ENCODE measurements at regions not wholly inside any gene's neighbourhood (a gene's known extent, or its start where the extent isn't known, plus 50 kb on each side); places are given as distances from the start of the nearest gene placed in this dataset.

GRCh38 chr20:11437611-11438380 lies 479.9 kb upstream of the BTBD3 start:
- no peaks in the 10 kb centered on the region for H3K4me1 ChIP-seq (ENCODE audit: insufficient read depth, low read length)
- no peaks in the 10 kb centered on the region for H3K9me3 ChIP-seq (ENCODE audit: low read length)
- H3K27me3 ChIP-seq (ENCODE audit: control insufficient read depth in 1 of 2, insufficient read depth in 2 of 2, low read length in 2 of 2), result no peaks in the 10 kb centered on the region
- H3K4me3 ChIP-seq (ENCODE audit: low read depth in 1 of 2, low read length in 2 of 2), result no peak overlapping the region
- H3K36me3 ChIP-seq (ENCODE audit: insufficient read depth, low read length), result no peaks in the 10 kb centered on the region
- no peak overlapping the region for H3K9ac ChIP-seq (ENCODE audit: low read length)
- no peak overlapping the region for H3K27ac ChIP-seq (ENCODE audit: low read depth, low read length)

DNA sequence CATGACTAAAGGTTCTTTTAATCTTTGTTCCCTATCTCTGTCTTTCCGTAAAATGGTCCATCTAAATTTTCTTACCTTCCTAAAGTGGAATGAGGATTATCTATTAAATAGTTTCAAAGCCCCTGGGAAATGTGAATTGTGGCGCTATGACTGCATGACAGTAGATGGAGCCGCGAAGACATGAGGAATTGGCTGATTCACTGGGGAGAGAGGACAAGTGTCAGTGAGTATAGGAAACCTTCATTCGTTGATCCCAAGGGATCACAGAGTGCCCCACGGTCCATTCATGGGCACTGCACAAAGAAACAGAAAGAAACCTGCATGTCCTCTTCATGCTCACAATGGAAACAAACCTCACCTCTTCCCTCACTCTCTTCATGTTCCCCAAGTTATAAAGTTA lies 479.3 kb upstream of the BTBD3 start:
- no peaks in the 10 kb centered on the region for H3K4me1 ChIP-seq (ENCODE audit: insufficient read depth, low read length)
- H3K9me3 ChIP-seq (ENCODE audit: low read length), result no peaks in the 10 kb centered on the region
- no peak overlapping the region for H3K9ac ChIP-seq (ENCODE audit: low read length)
- H3K27ac ChIP-seq (ENCODE audit: low read depth, low read length), result no peak overlapping the region
- H3K4me3 ChIP-seq (ENCODE audit: low read depth in 1 of 2, low read length in 2 of 2), result no peak overlapping the region
- no peaks in the 10 kb centered on the region for H3K36me3 ChIP-seq (ENCODE audit: insufficient read depth, low read length)
- no peaks in the 10 kb centered on the region for H3K27me3 ChIP-seq (ENCODE audit: control insufficient read depth in 1 of 2, insufficient read depth in 2 of 2, low read length in 2 of 2)

GRCh38 chr20:11443382-11444119 lies 474.1 kb upstream of the BTBD3 start:
- no peaks in the 10 kb centered on the region for H3K9me3 ChIP-seq (ENCODE audit: low read length)
- H3K27ac ChIP-seq (ENCODE audit: low read depth, low read length), result no peak overlapping the region
- H3K4me3 ChIP-seq (ENCODE audit: low read depth in 1 of 2, low read length in 2 of 2), result no peak overlapping the region
- H3K4me1 ChIP-seq (ENCODE audit: insufficient read depth, low read length), result no peaks in the 10 kb centered on the region
- no peaks in the 10 kb centered on the region for H3K36me3 ChIP-seq (ENCODE audit: insufficient read depth, low read length)
- no peaks in the 10 kb centered on the region for H3K27me3 ChIP-seq (ENCODE audit: control insufficient read depth in 1 of 2, insufficient read depth in 2 of 2, low read length in 2 of 2)
- no peak overlapping the region for H3K9ac ChIP-seq (ENCODE audit: low read length)

DNA sequence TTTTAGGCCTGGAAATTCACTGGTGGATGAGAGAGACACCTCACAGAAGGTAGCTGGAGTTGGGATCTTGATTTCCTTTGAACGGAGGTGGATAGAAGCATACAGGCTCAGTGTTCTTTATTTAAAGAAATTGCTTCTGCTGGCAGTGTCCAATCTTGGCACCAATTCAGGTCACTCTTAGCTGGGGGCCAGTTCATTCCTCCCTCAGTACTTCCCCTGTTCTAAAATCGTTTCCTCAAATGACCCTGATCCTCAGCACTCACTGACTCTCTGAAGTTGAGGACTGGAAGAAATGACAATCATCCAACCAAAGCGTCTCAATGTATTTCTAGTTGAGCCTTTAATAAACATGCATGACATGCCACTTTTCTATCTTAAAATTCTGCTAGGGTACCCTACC lies 472.5 kb upstream of the BTBD3 start:
- H3K27ac ChIP-seq (ENCODE audit: low read depth, low read length), result no peak overlapping the region
- no peaks in the 10 kb centered on the region for H3K9me3 ChIP-seq (ENCODE audit: low read length)
- no peaks in the 10 kb centered on the region for H3K27me3 ChIP-seq (ENCODE audit: control insufficient read depth in 1 of 2, insufficient read depth in 2 of 2, low read length in 2 of 2)
- no peak overlapping the region for H3K4me3 ChIP-seq (ENCODE audit: low read depth in 1 of 2, low read length in 2 of 2)
- H3K4me1 ChIP-seq (ENCODE audit: insufficient read depth, low read length), result no peaks in the 10 kb centered on the region
- H3K9ac ChIP-seq (ENCODE audit: low read length), result no peak overlapping the region
- no peaks in the 10 kb centered on the region for H3K36me3 ChIP-seq (ENCODE audit: insufficient read depth, low read length)

- H3K9me3 ChIP-seq (ENCODE audit: low read length), result no peaks in the 10 kb centered on the region
- no peaks in the 10 kb centered on the region for H3K4me1 ChIP-seq (ENCODE audit: insufficient read depth, low read length)
- H3K9ac ChIP-seq (ENCODE audit: low read length), result no peak overlapping the region
- H3K4me3 ChIP-seq (ENCODE audit: low read depth in 1 of 2, low read length in 2 of 2), result no peak overlapping the region
- no peak overlapping the region for H3K27ac ChIP-seq (ENCODE audit: low read depth, low read length)
- H3K27me3 ChIP-seq (ENCODE audit: control insufficient read depth in 1 of 2, insufficient read depth in 2 of 2, low read length in 2 of 2), result no peaks in the 10 kb centered on the region
- no peaks in the 10 kb centered on the region for H3K36me3 ChIP-seq (ENCODE audit: insufficient read depth, low read length)
Measured at GRCh38 chr20:11445891-11446290, 471.8 kb upstream of the BTBD3 start.

DNA sequence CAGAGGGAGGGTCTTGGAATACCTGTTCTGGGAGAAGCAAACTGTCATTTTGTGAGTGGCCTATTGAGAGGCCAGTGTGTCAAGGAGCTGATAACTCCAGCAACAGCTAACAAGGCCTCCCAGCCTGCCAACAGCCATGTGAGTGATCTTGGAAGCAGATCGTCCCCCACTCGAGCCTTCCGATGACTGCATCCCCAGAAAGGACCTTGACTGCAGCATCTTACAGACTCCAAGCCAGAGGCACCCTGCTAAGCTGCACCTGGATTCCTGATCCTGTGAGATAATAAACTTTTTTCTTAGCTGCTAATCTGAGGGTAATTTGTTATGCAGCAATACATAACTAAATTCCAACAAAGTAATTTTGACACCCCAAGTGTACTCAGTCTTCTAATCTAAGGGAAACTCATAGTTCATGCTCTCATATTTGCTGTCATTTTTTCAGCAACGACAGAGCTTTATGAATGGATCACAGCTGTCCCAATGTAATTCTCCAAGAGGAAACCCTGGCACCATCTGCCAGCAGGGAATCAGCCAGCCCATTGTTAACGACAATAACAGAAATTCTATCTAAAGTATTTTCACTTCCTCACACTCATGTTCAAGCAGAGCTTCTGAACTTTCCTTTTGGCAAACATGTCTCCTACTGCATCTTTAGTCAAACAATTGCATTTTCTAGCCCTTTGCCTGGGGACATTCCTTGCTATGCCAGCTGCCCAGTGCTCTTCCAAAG lies 470.2 kb upstream of the BTBD3 start:
- Histone ChIP-seq H3K9me3 (ENCODE audit: low read length) (no peaks in the 10 kb centered on the region), H3K4me1 (ENCODE audit: insufficient read depth, low read length) (peaks cover 6% of the 10 kb centered on the region), H3K27me3 (ENCODE audit: control insufficient read depth in 1 of 2, insufficient read depth in 2 of 2, low read length in 2 of 2) (no peaks in the 10 kb centered on the region)

GRCh38 chr20:11448554-11448953 lies 469.1 kb upstream of the BTBD3 start:
- no peak overlapping the region for H3K4me3 ChIP-seq (ENCODE audit: low read depth in 1 of 2, low read length in 2 of 2)
- H3K36me3 ChIP-seq (ENCODE audit: insufficient read depth, low read length), result no peaks in the 10 kb centered on the region
- no peak overlapping the region for H3K9ac ChIP-seq (ENCODE audit: low read length)
- H3K27me3 ChIP-seq (ENCODE audit: control insufficient read depth in 1 of 2, insufficient read depth in 2 of 2, low read length in 2 of 2), result no peaks in the 10 kb centered on the region
- peaks cover 9% of the 10 kb centered on the region for H3K4me1 ChIP-seq (ENCODE audit: insufficient read depth, low read length)
- no peak overlapping the region for H3K27ac ChIP-seq (ENCODE audit: low read depth, low read length)
- no peaks in the 10 kb centered on the region for H3K9me3 ChIP-seq (ENCODE audit: low read length)

More for the DNA sequence above, 470.2 kb upstream of the BTBD3 start:
- Histone ChIP-seq H3K4me3 (ENCODE audit: low read depth in 1 of 2, low read length in 2 of 2) (no peak overlapping the region), H3K27ac (ENCODE audit: low read depth, low read length) (no peak overlapping the region), H3K9ac (ENCODE audit: low read length) (no peak overlapping the region), H3K36me3 (ENCODE audit: insufficient read depth, low read length) (no peaks in the 10 kb centered on the region)

GRCh38 chr20:11451793-11452291 lies 465.9 kb upstream of the BTBD3 start:
- no peaks in the 10 kb centered on the region for H3K9me3 ChIP-seq (ENCODE audit: low read length)
- H3K4me3 ChIP-seq (ENCODE audit: low read depth in 1 of 2, low read length in 2 of 2), result peak overlapping the region in 1 of 2 donors; percentile 25
- H3K27me3 ChIP-seq (ENCODE audit: control insufficient read depth in 1 of 2, insufficient read depth in 2 of 2, low read length in 2 of 2), result no peaks in the 10 kb centered on the region
- H3K27ac ChIP-seq (ENCODE audit: low read depth, low read length), result peak overlapping the region; percentile 50
- no peaks in the 10 kb centered on the region for H3K36me3 ChIP-seq (ENCODE audit: insufficient read depth, low read length)
- H3K4me1 ChIP-seq (ENCODE audit: insufficient read depth, low read length), result peaks cover 23% of the 10 kb centered on the region
- no peak overlapping the region for H3K9ac ChIP-seq (ENCODE audit: low read length)

- Histone ChIP-seq H3K36me3 (ENCODE audit: insufficient read depth, low read length) (no peaks in the 10 kb centered on the region), H3K27ac (ENCODE audit: low read depth, low read length) (no peak overlapping the region), H3K9ac (ENCODE audit: low read length) (no peak overlapping the region), H3K4me3 (ENCODE audit: low read depth in 1 of 2, low read length in 2 of 2) (peak overlapping the region in 1 of 2 donors; percentile 25), H3K9me3 (ENCODE audit: low read length) (no peaks in the 10 kb centered on the region), H3K4me1 (ENCODE audit: insufficient read depth, low read length) (peaks cover 23% of the 10 kb centered on the region), H3K27me3 (ENCODE audit: control insufficient read depth in 1 of 2, insufficient read depth in 2 of 2, low read length in 2 of 2) (no peaks in the 10 kb centered on the region)
Measured at GRCh38 chr20:11452326-11452725, 465.4 kb upstream of the BTBD3 start.

GRCh38 chr20:11453430-11453829 lies 464.3 kb upstream of the BTBD3 start:
- no peak overlapping the region for H3K9ac ChIP-seq (ENCODE audit: low read length)
- no peaks in the 10 kb centered on the region for H3K27me3 ChIP-seq (ENCODE audit: control insufficient read depth in 1 of 2, insufficient read depth in 2 of 2, low read length in 2 of 2)
- H3K27ac ChIP-seq (ENCODE audit: low read depth, low read length), result no peak overlapping the region
- peaks cover 23% of the 10 kb centered on the region for H3K4me1 ChIP-seq (ENCODE audit: insufficient read depth, low read length)
- no peak overlapping the region for H3K4me3 ChIP-seq (ENCODE audit: low read depth in 1 of 2, low read length in 2 of 2)
- no peaks in the 10 kb centered on the region for H3K9me3 ChIP-seq (ENCODE audit: low read length)
- no peaks in the 10 kb centered on the region for H3K36me3 ChIP-seq (ENCODE audit: insufficient read depth, low read length)
